OCI-LY3 (cell line): ENCODE measurements at regions not wholly inside any gene's neighbourhood (a gene's known extent, or its start where the extent isn't known, plus 50 kb on each side); places are given as distances from the start of the nearest gene placed in this dataset.

Experiments
- H2AFZ ChIP-seq: fragments of 200-600, 300-600 bp; shearing (Covaris generic); 2 replicates; pipeline ENCODE4 v1.6.0; 2014; ENCODE audit warnings: antibody characterized with exemption, low read depth, low read length
- H3K27ac ChIP-seq: fragments of 200-600, 300-600 bp; sonication (generic); 2 replicates; pipeline ENCODE4 v1.5.1; 2014; ENCODE audit warnings: mild to moderate bottlenecking, low read length, moderate library complexity, mixed read lengths
- H3K27me3 ChIP-seq: fragments of 200-600, 300-600 bp; sonication (generic); 2 replicates; pipeline ENCODE4 v1.6.1; 2014; ENCODE audit warnings: low read depth, low read length, mixed read lengths
- H3K36me3 ChIP-seq: fragments of 200-600, 300-600 bp; sonication (generic); replicated peaks from 2 replicates; pipeline ENCODE3; 2014; ENCODE audit warnings: low read depth, low read length, mixed read lengths
- H3K4me1 ChIP-seq: fragments of 300-600, 200-600 bp; sonication (generic); 2 replicates; pipeline ENCODE4 v1.6.1; 2014; ENCODE audit warnings: low read length, mixed read lengths
- H3K4me2 ChIP-seq: fragments of 200-600, 300-600 bp; sonication (generic); 2 replicates; pipeline ENCODE4 v1.6.1; 2014; ENCODE audit warnings: low read length, mixed read lengths
- H3K4me3 ChIP-seq: fragments of 300-600, 200-600 bp; sonication (generic); 2 replicates; pipeline ENCODE4 v1.5.1; 2014; ENCODE audit warnings: antibody characterized with exemption, mild to moderate bottlenecking, low read length, moderate library complexity
- H3K79me2 ChIP-seq: fragments of 300-600, 200-600 bp; shearing (Covaris generic); 2 replicates; pipeline ENCODE4 v1.6.1; 2014; ENCODE audit warnings: mild to moderate bottlenecking, low read length, mixed read lengths
- H3K9ac ChIP-seq: fragments of 300-600, 200-600 bp; shearing (Covaris generic); 2 replicates; pipeline ENCODE4 v1.6.0; 2014; ENCODE audit warnings: mild to moderate bottlenecking, low read length, moderate library complexity
- H3K9me3 ChIP-seq: fragments of 200-600, 300-600 bp; shearing (Covaris generic); 2 replicates; pipeline ENCODE4 v1.6.1; 2014; ENCODE audit warnings: low read length, mixed read lengths; ENCODE audit not compliant: insufficient read depth
- H4K20me1 ChIP-seq: fragments of 200-600, 300-600 bp; sonication (generic); 2 replicates; pipeline ENCODE4 v1.6.1; 2016; ENCODE audit warnings: low read length, mixed read lengths; ENCODE audit not compliant: insufficient read depth
- CTCF ChIP-seq: fragments of 200-600, 300-600 bp; sonication (generic); IDR thresholded peaks from 2 replicates; pipeline ENCODE4 v1.5.1; 2014; ENCODE audit warnings: antibody characterized with exemption, low read length, low read depth
- EZH2phosphoT487 ChIP-seq: fragments of 200-600 bp; shearing (Covaris generic); IDR thresholded peaks from 2 replicates; pipeline ENCODE4 v1.6.1; 2018; ENCODE audit warnings: antibody characterized with exemption, mixed run types, low read depth

GRCh38 chr1:218679391-218679790 is 334.3 kb downstream of the TGFB2 start:
- TF ChIP-seq EZH2phosphoT487 = no peak
- TF ChIP-seq CTCF = no peak
- Histone ChIP-seq H3K36me3 (no peaks in the 10 kb centered on the region), H3K27ac (no peak overlapping the region)

GRCh38 chr1:218679988-218680748 is 335.0 kb downstream of the TGFB2 start:
- Histone ChIP-seq H3K36me3 (no peaks in the 10 kb centered on the region), H2AFZ (no peak overlapping the region), H3K79me2 (no peaks in the 10 kb centered on the region), H3K4me2 (no peak overlapping the region), H3K27me3 (0 out of 2 replicates have a peak, but pooled peaks cover 3% of the 10 kb centered on the region), H3K4me1 (no peaks in the 10 kb centered on the region), H4K20me1 (no peaks in the 10 kb centered on the region), H3K9me3 (no peaks in the 10 kb centered on the region), H3K4me3 (no peak overlapping the region), H3K9ac (no peak overlapping the region), H3K27ac (no peak overlapping the region)
- no peak for TF ChIP-seq EZH2phosphoT487
- TF ChIP-seq CTCF = no peak

More at GRCh38 chr1:218679391-218679790, 334.3 kb downstream of the TGFB2 start:
- Histone ChIP-seq H3K4me2 (no peak overlapping the region), H3K79me2 (no peaks in the 10 kb centered on the region), H3K27me3 (0 out of 2 replicates have a peak, but pooled peaks cover 3% of the 10 kb centered on the region), H2AFZ (no peak overlapping the region), H4K20me1 (no peaks in the 10 kb centered on the region), H3K4me3 (no peak overlapping the region), H3K4me1 (no peaks in the 10 kb centered on the region), H3K9ac (no peak overlapping the region), H3K9me3 (no peaks in the 10 kb centered on the region)

GRCh38 chr1:218683242-218683641 is 338.1 kb downstream of the TGFB2 start:
- no peak overlapping the region for H2AFZ ChIP-seq
- H3K4me2 ChIP-seq = no peak overlapping the region
- TF ChIP-seq CTCF (no peak), EZH2phosphoT487 (no peak)
- no peak overlapping the region for H3K4me3 ChIP-seq
- no peaks in the 10 kb centered on the region for H3K9me3 ChIP-seq
- 0 out of 2 replicates have a peak, but pooled peaks cover 3% of the 10 kb centered on the region for H3K27me3 ChIP-seq
- H4K20me1 ChIP-seq = no peaks in the 10 kb centered on the region
- H3K27ac ChIP-seq = no peak overlapping the region
- H3K79me2 ChIP-seq = no peaks in the 10 kb centered on the region
- H3K36me3 ChIP-seq = no peaks in the 10 kb centered on the region
- H3K9ac ChIP-seq = no peak overlapping the region
- no peaks in the 10 kb centered on the region for H3K4me1 ChIP-seq

GRCh38 chr1:218686258-218686657 is 341.1 kb downstream of the TGFB2 start:
- H3K36me3 ChIP-seq = no peaks in the 10 kb centered on the region
- no peaks in the 10 kb centered on the region for H3K4me1 ChIP-seq
- H4K20me1 ChIP-seq = no peaks in the 10 kb centered on the region
- H3K27me3 ChIP-seq = peaks cover 5% of the 10 kb centered on the region; the same call in 1 of the 2 replicates
- H3K9ac ChIP-seq = no peak overlapping the region
- H2AFZ ChIP-seq = no peak overlapping the region
- TF ChIP-seq EZH2phosphoT487 (no peak), CTCF (no peak)
- H3K79me2 ChIP-seq = no peaks in the 10 kb centered on the region
- no peak overlapping the region for H3K4me3 ChIP-seq
- no peak overlapping the region for H3K4me2 ChIP-seq
- H3K9me3 ChIP-seq = no peaks in the 10 kb centered on the region
- H3K27ac ChIP-seq = no peak overlapping the region
